ENCODE measurements at regions not wholly inside any gene's neighbourhood (a gene's known extent, or its start where the extent isn't known, plus 50 kb on each side); places are given as distances from the start of the nearest gene placed in this dataset.

DNA sequence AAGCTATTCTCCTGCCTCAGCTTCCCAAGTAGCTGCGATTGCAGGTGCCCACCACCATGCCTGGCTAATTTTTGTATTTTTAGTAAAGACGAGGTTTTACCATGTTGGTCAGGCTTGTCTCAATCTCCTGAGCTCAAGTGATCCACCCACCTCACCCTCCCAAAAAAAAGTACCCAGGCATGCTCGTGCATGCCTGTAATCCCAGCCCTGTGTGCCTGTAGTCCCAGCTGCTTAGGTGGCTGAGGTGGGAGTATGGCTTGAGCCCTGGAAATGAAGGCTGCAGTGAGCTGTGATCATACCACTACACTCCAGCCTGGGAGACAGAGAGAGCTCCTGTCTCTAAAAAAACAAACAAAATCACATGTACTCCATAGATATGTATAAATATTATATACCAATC lies 176.5 kb downstream of the SOX2 start:
- no peaks in the 10 kb centered on the region for H3K9me3 ChIP-seq
- no peaks in the 10 kb centered on the region for H4K20me1 ChIP-seq (ENCODE audit: insufficient read depth)
- H3K4me3 ChIP-seq (ENCODE audit: low read depth in 2 of 2, low read length in 1 of 2), result no peak overlapping the region
- 57% methylated on average over 3 of the region's 3 CpGs for WGBS (ENCODE audit: low lambda C conversion rate)
- H3K4me2 ChIP-seq, result no peak overlapping the region
- no peak overlapping the region for H3K27ac ChIP-seq (ENCODE audit: low read depth in 2 of 2, low read length in 1 of 2)
- H3K9ac ChIP-seq, result no peak overlapping the region
- no peaks in the 10 kb centered on the region for H3K79me2 ChIP-seq (ENCODE audit: insufficient read depth)
- no peaks in the 10 kb centered on the region for H3K27me3 ChIP-seq (ENCODE audit: insufficient read depth)
- DNase-seq, result no peak
- ChIA-PET CTCF (interaction anchor here (1.5 kb wide), 1 partner anchor 19 kb away, joined by 3 read pairs; no protein-coding TSS in a partner anchor), POLR2A (no interaction called here)
- H2AFZ ChIP-seq (ENCODE audit: low read depth), result no peak overlapping the region
- H3K9me2 ChIP-seq, result no peaks in the 10 kb centered on the region
- peaks cover 0 to 3% of the 10 kb centered on the region in 2 experiments; a peak in 1 of 4 replicates for H3K4me1 ChIP-seq (ENCODE audit: control insufficient read depth in 1 of 2, insufficient read depth in 2 of 2, low read depth in 1 of 2, low read length in 1 of 2)
- H3F3A ChIP-seq (replicated peaks; ENCODE audit: insufficient read depth), result no peaks in the 10 kb centered on the region
- H3K36me3 ChIP-seq (replicated peaks in 1 of 2; ENCODE audit: control insufficient read depth in 1 of 2, insufficient read depth in 2 of 2, low read length in 1 of 2), result no peaks in the 10 kb centered on the region
- TF ChIP-seq FOXJ3 (CRISPR knock-in tag; IDR thresholded peaks at IDR 0.05), result no peak
- no peak for TF ChIP-seq MXI1 (IDR thresholded peaks at IDR 0.05; ENCODE audit: low read depth, low read length)
- TF ChIP-seq YY1 (IDR thresholded peaks at IDR 0.05; ENCODE audit: low read depth), result no peak
- TF ChIP-seq, protein P1, sequence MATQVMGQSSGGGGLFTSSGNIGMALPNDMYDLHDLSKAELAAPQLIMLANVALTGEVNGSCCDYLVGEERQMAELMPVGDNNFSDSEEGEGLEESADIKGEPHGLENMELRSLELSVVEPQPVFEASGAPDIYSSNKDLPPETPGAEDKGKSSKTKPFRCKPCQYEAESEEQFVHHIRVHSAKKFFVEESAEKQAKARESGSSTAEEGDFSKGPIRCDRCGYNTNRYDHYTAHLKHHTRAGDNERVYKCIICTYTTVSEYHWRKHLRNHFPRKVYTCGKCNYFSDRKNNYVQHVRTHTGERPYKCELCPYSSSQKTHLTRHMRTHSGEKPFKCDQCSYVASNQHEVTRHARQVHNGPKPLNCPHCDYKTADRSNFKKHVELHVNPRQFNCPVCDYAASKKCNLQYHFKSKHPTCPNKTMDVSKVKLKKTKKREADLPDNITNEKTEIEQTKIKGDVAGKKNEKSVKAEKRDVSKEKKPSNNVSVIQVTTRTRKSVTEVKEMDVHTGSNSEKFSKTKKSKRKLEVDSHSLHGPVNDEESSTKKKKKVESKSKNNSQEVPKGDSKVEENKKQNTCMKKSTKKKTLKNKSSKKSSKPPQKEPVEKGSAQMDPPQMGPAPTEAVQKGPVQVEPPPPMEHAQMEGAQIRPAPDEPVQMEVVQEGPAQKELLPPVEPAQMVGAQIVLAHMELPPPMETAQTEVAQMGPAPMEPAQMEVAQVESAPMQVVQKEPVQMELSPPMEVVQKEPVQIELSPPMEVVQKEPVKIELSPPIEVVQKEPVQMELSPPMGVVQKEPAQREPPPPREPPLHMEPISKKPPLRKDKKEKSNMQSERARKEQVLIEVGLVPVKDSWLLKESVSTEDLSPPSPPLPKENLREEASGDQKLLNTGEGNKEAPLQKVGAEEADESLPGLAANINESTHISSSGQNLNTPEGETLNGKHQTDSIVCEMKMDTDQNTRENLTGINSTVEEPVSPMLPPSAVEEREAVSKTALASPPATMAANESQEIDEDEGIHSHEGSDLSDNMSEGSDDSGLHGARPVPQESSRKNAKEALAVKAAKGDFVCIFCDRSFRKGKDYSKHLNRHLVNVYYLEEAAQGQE (IDR thresholded peaks at IDR 0.05; ENCODE audit: low read depth, low read length), result no peak
- TF ChIP-seq, protein P2, sequence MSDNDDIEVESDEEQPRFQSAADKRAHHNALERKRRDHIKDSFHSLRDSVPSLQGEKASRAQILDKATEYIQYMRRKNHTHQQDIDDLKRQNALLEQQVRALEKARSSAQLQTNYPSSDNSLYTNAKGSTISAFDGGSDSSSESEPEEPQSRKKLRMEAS (IDR thresholded peaks at IDR 0.05; ENCODE audit: low read depth), result no peak
- TF ChIP-seq RXRA (IDR thresholded peaks at IDR 0.05; ENCODE audit: borderline replicate concordance, low read depth), result no peak
- no peak for TF ChIP-seq RFX5 (IDR thresholded peaks at IDR 0.05; ENCODE audit: low read length)
- TF ChIP-seq EP300 (IDR thresholded peaks at IDR 0.05; ENCODE audit: borderline replicate concordance in 1 of 2, low read depth in 1 of 2, low read length in 1 of 2), result no peak
- TF ChIP-seq RAD21 (IDR thresholded peaks at IDR 0.05; ENCODE audit: low read length), result no peak
- TF ChIP-seq, protein P3, sequence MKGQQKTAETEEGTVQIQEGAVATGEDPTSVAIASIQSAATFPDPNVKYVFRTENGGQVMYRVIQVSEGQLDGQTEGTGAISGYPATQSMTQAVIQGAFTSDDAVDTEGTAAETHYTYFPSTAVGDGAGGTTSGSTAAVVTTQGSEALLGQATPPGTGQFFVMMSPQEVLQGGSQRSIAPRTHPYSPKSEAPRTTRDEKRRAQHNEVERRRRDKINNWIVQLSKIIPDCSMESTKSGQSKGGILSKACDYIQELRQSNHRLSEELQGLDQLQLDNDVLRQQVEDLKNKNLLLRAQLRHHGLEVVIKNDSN (IDR thresholded peaks at IDR 0.05; ENCODE audit: borderline replicate concordance, low read depth), result no peak

DNA sequence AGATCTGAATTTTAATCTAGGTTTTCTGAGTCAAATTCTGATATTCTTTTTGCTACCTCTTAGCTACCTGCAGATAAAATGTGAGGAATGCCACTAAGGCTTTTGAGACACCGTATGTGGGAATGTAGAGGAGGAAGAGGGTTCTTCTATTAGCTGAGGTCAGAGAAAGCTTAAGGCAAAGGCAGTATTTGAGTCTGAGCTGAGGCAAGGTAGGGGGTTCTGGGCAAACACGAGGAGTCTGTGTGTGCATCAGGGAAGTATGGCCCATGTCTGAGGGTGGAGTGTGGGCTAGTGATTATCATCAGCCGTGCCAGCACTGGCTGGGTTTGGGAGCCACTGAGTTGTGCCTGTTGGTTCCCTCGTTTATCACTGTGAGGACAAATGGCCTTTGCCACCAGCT lies 181.1 kb downstream of the SOX2 start:
- ChIA-PET CTCF (no interaction called here), POLR2A (no interaction called here)
- Histone ChIP-seq H3K4me3 (ENCODE audit: low read depth in 2 of 2, low read length in 1 of 2) (no peak overlapping the region), H3K9ac (no peak overlapping the region), H3K4me2 (no peak overlapping the region), H2AFZ (ENCODE audit: low read depth) (no peak overlapping the region), H3K27ac (ENCODE audit: low read depth in 2 of 2, low read length in 1 of 2) (no peak overlapping the region), H3K36me3 (replicated peaks in 1 of 2; ENCODE audit: control insufficient read depth in 1 of 2, insufficient read depth in 2 of 2, low read length in 1 of 2) (no peaks in the 10 kb centered on the region), H3F3A (replicated peaks; ENCODE audit: insufficient read depth) (no peaks in the 10 kb centered on the region), H3K9me3 (no peaks in the 10 kb centered on the region), H3K27me3 (ENCODE audit: insufficient read depth) (no peaks in the 10 kb centered on the region), H3K79me2 (ENCODE audit: insufficient read depth) (no peaks in the 10 kb centered on the region), H3K9me2 (no peaks in the 10 kb centered on the region), H4K20me1 (ENCODE audit: insufficient read depth) (no peaks in the 10 kb centered on the region), H3K4me1 (ENCODE audit: control insufficient read depth in 1 of 2, insufficient read depth in 2 of 2, low read depth in 1 of 2, low read length in 1 of 2) (no peaks in the 10 kb centered on the region; a peak in 1 of 4 replicates)
- WGBS (ENCODE audit: low lambda C conversion rate), result 53% methylated on average over 4 of the region's 4 CpGs
- no peak for DNase-seq
- TF ChIP-seq NRF1 (IDR thresholded peaks at IDR 0.05; ENCODE audit: low read depth, low read length) (no peak), RFX5 (IDR thresholded peaks at IDR 0.05; ENCODE audit: low read length) (no peak), TAF1 (IDR thresholded peaks at IDR 0.05; ENCODE audit: borderline replicate concordance, low read depth, low read length) (no peak), TEAD4 (IDR thresholded peaks at IDR 0.05; ENCODE audit: borderline replicate concordance, insufficient read depth) (no peak), SMC3 (IDR thresholded peaks at IDR 0.05; ENCODE audit: low read depth, low read length) (no peak), FOXM1 (IDR thresholded peaks at IDR 0.05; ENCODE audit: low read depth) (no peak), NFIC (IDR thresholded peaks at IDR 0.05; ENCODE audit: borderline replicate concordance) (no peak), SIN3A (IDR thresholded peaks at IDR 0.05; ENCODE audit: borderline replicate concordance, low read depth, low read length) (no peak), GABPA (IDR thresholded peaks at IDR 0.05; ENCODE audit: low read depth) (no peak), GATA2 (CRISPR knock-in tag; IDR thresholded peaks at IDR 0.05) (no peak)
- TF ChIP-seq, protein P3 (IDR thresholded peaks at IDR 0.05; ENCODE audit: borderline replicate concordance, low read depth), result no peak
- TF ChIP-seq, protein P4, sequence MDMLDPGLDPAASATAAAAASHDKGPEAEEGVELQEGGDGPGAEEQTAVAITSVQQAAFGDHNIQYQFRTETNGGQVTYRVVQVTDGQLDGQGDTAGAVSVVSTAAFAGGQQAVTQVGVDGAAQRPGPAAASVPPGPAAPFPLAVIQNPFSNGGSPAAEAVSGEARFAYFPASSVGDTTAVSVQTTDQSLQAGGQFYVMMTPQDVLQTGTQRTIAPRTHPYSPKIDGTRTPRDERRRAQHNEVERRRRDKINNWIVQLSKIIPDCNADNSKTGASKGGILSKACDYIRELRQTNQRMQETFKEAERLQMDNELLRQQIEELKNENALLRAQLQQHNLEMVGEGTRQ (IDR thresholded peaks at IDR 0.05; ENCODE audit: borderline replicate concordance, low read depth, low read length), result no peak
- TF ChIP-seq, protein P5, sequence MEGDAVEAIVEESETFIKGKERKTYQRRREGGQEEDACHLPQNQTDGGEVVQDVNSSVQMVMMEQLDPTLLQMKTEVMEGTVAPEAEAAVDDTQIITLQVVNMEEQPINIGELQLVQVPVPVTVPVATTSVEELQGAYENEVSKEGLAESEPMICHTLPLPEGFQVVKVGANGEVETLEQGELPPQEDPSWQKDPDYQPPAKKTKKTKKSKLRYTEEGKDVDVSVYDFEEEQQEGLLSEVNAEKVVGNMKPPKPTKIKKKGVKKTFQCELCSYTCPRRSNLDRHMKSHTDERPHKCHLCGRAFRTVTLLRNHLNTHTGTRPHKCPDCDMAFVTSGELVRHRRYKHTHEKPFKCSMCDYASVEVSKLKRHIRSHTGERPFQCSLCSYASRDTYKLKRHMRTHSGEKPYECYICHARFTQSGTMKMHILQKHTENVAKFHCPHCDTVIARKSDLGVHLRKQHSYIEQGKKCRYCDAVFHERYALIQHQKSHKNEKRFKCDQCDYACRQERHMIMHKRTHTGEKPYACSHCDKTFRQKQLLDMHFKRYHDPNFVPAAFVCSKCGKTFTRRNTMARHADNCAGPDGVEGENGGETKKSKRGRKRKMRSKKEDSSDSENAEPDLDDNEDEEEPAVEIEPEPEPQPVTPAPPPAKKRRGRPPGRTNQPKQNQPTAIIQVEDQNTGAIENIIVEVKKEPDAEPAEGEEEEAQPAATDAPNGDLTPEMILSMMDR (IDR thresholded peaks at IDR 0.05), result no peak

All from SK-N-SH (cell line).